ENCODE measurements at regions not wholly inside any gene's neighbourhood (a gene's known extent, or its start where the extent isn't known, plus 50 kb on each side); places are given as distances from the start of the nearest gene placed in this dataset.

GRCh38 chr15:79562899-79563298 is 130.8 kb downstream of the MINAR1 start:
- TF ChIP-seq, protein P1, sequence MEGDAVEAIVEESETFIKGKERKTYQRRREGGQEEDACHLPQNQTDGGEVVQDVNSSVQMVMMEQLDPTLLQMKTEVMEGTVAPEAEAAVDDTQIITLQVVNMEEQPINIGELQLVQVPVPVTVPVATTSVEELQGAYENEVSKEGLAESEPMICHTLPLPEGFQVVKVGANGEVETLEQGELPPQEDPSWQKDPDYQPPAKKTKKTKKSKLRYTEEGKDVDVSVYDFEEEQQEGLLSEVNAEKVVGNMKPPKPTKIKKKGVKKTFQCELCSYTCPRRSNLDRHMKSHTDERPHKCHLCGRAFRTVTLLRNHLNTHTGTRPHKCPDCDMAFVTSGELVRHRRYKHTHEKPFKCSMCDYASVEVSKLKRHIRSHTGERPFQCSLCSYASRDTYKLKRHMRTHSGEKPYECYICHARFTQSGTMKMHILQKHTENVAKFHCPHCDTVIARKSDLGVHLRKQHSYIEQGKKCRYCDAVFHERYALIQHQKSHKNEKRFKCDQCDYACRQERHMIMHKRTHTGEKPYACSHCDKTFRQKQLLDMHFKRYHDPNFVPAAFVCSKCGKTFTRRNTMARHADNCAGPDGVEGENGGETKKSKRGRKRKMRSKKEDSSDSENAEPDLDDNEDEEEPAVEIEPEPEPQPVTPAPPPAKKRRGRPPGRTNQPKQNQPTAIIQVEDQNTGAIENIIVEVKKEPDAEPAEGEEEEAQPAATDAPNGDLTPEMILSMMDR (IDR thresholded peaks at IDR 0.05): no peak
- TF ChIP-seq TP53 (CRISPR knock-in tag; IDR thresholded peaks at IDR 0.05) (no peak), CBFB (CRISPR knock-in tag; IDR thresholded peaks at IDR 0.05; ENCODE audit: low read depth) (no peak), FOXK1 (CRISPR knock-in tag; IDR thresholded peaks at IDR 0.05) (no peak), JUN (CRISPR knock-in tag; IDR thresholded peaks at IDR 0.05) (no peak), KAT7 (CRISPR knock-in tag; IDR thresholded peaks at IDR 0.05; ENCODE audit: borderline replicate concordance) (no peak), FOXP1 (CRISPR knock-in tag; IDR thresholded peaks at IDR 0.05; ENCODE audit: borderline replicate concordance) (no peak), MYBL2 (CRISPR knock-in tag; IDR thresholded peaks at IDR 0.05) (no peak), MXD4 (CRISPR knock-in tag; IDR thresholded peaks at IDR 0.05; ENCODE audit: borderline replicate concordance) (no peak), E2F4 (CRISPR knock-in tag; IDR thresholded peaks at IDR 0.05; ENCODE audit: borderline replicate concordance, low read depth) (no peak)
- TF ChIP-seq, protein P2, sequence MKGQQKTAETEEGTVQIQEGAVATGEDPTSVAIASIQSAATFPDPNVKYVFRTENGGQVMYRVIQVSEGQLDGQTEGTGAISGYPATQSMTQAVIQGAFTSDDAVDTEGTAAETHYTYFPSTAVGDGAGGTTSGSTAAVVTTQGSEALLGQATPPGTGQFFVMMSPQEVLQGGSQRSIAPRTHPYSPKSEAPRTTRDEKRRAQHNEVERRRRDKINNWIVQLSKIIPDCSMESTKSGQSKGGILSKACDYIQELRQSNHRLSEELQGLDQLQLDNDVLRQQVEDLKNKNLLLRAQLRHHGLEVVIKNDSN (CRISPR knock-in tag; IDR thresholded peaks at IDR 0.05): no peak
- TF ChIP-seq, protein P3, sequence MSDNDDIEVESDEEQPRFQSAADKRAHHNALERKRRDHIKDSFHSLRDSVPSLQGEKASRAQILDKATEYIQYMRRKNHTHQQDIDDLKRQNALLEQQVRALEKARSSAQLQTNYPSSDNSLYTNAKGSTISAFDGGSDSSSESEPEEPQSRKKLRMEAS (CRISPR knock-in tag; IDR thresholded peaks at IDR 0.05): no peak

Data from WTC11 (cell line).